GM19035 (cell line): ENCODE measurements at regions not wholly inside any gene's neighbourhood (a gene's known extent, or its start where the extent isn't known, plus 50 kb on each side); places are given as distances from the start of the nearest gene placed in this dataset.

Experiments
- ATAC-seq: cut with Tn5 transposase; IDR thresholded peaks from one replicate; pipeline ENCODE4 v1.9.1; 2021; ENCODE audit not compliant: unreplicated experiment

DNA sequence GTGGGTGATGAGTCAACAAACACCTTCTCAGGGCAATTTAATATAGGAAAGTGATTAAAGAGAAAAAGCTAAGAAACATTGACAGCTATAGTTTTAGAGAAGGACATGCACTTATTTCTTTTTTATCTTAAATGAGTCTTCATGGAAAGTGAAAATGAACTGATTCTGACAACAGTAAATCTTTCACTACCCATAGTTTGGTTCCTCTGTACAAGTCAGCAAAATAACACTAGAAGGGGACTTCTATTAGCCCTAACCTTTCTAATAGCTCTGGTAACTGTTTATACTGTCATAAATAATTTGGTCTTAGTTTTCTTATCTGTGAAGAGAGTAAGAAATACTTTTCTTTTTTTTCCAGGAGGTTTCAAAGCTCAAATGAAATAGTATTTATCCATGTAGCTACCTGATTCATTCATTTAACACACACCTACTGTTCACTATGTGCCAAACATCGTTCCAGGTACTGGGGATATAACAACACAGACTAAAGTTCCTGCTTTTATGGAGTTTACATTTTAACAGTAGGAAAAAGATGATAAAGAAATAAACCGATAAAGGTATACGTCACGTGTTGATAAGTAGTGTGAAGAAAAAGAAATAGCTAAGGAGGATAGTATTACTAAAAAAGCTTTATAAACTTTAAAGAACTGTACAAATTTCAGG, 148.2 kb downstream of the PCSK1 start:
- no peak for ATAC-seq

DNA sequence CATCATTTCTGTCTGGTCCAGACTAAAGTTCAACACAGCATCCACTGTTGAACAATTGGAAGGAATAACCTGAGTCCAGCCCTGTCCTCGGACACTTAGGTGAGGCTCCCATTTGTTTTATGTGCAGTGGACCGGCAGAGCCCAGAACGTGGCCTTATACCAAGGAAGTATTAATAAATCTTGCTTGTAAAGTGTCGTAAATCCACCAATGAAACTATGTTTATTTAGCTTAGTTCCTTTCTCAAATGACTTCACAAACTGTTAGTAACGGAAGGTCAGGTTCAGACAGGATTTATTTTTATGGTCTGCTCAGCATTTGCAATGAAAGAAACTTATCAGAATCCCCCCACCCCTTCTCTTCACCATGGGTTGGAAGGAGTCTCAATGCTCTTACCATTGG, 149.5 kb downstream of the PCSK1 start:
- no peak for ATAC-seq

DNA sequence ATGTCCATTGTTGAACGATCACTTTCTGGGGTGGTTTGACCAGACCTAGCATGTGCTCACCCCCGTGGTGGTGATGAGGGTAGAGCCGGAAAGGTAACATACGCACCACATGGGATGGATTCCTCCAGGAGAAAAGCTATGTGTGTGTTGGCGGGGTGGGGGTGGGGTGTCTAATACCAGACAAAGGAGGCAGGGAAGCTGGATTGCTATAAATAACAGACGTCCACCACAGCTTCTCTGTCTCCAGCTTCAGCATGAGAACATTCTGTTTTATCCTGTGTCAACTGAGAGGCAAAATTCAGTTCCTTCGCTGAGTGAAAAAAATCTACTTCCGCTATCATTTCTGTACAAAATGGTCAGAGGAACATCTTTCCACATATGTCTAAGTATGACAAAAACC, 151.0 kb downstream of the PCSK1 start:
- no peak for ATAC-seq

DNA sequence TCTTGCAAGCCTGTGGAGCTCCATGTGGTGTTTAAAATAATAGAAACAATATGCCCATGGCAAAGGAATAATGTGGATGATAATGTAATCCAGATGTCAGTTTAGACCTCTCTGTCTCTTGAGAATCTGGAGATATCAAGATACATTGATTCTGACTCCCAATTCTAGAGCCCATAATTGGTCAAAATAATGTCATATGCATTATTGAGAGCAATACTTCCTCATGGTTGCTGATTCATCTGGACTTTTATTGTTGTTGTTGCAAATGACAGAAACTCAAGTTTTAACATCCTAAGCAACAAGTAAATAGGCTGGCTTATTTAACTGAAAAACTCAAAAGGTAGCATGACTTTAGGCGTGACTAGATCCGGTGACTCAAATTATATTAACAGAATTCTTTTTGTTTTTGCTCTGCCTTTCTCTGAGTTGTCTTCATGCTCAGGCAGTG, 152.1 kb downstream of the PCSK1 start:
- no peak for ATAC-seq

DNA sequence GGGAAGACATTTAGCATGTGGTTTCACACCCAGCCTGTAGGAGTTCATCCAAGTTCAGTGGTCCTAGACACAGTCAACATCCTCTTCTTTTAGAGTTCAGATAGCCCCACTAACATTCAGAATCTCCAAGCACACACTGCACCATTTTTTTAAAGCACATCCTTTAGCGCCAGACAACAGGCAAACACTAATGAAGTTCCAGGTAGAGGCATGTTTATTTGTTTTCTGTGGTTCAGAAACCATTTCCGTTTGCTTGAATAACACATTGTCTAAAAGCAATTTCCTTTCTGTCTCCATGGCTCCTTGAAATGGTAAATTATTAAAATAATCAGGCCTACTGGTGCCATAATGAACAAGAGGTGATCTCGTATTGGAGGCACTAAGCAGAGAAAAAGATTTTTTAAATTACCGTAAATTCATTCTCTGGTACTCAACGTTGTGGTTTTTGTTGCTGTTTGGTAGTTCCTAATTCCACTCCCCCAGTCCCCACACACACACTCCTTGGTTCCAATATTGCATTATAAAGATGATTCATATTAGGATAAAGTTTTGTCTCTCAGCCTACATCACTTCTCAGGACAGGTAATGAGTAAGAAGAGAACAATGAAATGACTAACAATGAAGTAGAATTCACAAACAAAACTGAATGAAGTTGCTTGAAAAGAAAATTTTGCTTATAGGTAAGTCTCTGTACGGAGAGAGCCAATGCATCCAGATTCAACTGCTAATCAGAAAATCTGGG, 153.1 kb downstream of the PCSK1 start:
- ATAC-seq = peak; percentile 88

DNA sequence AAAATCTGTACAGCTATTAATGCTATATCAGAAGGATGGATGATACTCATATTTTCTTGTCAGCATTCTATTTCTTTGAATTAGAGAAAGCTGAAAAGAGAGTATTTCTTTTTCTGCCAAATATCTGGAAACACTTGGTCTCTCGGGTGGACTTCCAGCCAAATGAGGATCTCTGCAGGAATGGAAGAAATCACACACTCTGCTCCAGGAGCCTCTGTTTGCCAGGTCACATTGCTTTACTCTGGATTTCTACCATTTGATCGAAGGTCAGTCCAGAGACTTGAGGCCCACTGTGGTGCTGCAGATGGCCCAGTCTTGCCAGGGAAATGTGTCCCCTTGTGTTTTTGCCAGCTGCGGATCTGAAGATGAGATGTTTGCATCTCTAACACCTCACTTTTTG, 154.1 kb downstream of the PCSK1 start:
- ATAC-seq = no peak

DNA sequence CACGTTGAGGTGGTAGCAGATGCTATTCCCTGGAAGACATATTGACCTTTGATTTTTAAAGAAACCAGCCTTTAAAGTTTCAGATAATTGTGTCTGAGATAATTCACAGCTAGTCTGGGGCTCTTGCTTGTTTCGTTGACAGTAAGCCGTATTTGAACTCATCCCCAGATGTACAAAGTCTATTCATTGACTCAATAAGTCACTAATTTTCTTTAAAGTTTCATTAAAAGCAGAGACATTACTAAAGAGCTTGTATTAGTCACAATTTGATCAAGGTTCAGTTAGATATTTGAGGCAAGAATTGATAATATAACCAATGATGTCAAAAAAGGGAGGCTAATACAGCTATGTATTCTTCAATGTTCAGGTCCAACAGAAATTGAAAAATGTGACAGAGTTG, 158.0 kb downstream of the PCSK1 start:
- ATAC-seq = no peak

DNA sequence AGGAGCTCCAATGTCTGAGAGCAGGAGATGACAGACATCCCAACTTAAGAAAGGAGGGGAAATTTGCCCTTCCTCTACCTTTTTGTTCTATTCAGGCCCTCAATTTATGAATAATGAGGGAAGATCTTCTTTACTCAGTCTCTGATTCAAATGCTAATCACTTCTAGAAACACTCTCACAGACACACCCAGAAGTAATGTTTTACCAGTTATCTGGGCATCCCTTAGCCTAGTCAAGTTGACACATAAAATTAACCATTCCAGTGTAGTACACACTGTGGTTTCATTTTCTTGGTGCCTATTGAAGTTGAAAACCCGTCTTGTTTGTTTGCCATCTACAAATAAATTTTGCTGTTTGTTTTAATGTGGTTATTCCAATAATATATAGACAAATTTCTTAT, 167.6 kb downstream of the PCSK1 start:
- no peak for ATAC-seq

DNA sequence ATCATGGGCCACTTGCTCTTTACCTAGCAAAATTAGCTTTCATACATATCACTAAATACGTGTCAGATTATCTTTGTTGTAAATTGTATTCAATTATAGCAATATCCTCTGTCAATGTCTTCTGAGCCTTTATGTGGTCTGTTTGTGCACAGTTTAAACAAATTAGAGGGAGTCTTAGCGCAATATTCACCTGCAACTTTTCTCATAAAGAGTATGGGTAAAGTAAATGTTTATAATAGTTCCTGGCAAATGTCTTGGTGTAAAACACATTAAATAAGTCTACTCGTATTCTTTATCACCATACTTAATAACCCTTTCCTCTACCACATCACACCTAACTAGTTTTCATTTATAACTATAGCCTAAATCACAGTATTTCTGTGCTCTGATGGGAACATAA, 169.0 kb downstream of the PCSK1 start:
- ATAC-seq = no peak

DNA sequence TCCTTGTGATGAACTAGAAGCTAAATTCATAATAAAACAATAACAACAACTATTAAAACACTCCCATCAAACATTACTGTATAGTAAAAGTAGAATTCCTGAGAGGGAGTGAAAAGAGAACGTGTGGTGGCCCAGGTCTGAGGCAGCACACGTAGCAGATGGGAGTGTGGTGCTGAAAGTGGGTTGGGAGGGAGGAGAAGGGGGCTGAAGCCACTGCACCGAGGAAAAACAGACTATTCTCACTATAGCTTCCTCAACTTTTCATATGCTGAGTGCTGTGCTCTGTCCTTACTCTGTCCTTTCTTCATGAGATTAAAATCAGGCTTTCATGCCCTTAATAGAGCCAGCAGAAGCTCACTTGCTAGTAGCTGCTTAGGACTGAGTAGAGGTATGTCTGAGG, 170.9 kb downstream of the PCSK1 start:
- ATAC-seq = no peak

DNA sequence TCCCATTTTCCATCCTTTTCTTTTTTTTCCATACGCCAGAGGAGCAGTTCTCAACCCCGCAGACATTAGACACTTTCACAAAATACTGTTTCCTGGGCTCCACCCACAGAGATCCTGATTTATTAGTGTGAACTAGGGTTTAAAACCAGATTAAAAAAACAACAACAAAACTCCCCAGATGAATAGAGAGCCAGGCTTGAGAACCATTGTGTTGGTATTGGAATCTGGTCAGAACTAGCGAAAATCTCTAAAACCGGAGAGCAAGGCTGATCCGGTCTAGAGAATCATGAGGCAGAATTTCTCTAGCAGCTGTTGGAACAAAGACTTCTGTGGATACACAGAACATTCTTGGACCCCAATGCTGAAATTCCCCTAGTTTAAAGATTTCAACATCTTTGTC, 173.0 kb downstream of the PCSK1 start:
- ATAC-seq = no peak

DNA sequence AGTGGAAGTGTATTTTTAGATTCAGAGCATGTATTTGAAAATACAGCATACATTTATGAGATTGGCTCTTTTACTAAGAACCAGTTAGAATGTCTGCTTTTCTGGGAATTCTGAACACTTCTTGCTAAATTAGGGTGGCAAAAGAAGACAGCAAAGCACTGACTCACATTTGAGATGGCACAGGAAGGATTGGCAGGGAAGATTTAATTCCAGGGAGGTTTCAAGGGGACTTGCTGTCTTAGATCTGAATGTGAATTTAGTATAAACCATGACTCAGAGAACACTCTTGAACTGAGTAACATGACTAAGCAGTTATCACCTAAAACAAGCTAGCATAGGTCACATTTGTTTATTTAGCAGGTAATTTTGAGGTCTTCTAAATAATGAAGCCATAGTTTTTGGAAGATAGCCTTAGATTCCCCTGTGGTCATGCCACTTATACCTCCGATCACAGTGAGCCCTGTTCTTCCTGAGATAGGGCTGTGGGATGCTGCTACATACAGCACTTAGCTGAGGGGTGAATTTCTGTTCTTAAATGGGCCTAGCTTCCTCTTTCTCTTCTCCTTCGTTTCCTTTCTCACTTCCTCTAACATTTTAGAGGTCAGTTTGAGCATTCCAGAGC, 173.8 kb downstream of the PCSK1 start:
- no peak for ATAC-seq

DNA sequence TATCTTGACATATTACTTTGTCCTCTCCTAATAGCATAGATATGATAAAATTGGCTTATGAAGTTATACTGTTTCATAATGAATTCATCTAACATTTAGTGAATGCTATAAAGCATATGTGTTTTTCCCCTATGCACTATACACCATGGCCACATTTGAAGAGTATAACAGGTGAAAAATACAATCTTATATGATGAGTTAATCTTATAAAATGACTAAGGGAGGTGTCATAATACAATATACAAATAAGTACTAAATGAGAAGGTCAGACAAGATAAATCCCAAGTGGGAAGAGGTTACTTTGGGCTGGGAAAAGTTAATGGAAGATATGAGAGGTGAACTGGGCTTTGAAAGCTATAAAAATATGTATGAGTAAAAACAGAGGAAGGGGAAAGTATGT, 174.4 kb downstream of the PCSK1 start:
- ATAC-seq = no peak

DNA sequence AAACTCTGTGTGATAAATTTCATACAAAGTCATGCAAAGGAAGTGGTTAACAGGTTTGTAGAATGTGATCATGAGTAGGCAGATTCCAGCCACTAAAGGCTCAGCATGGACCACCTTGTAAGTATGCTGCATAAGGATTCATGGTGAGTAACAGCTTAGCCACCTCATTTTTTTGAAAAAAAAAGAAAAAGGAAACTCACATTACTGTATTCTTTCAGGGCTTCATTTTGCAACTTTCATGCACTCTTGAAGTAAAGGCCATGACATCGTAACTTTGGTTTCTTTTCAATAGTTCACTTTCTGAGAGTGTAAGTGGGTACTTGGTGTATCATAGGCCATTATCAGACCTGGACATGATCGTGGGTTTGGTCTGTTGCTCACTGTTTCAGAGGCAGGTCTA, 175.1 kb downstream of the PCSK1 start:
- ATAC-seq = no peak

DNA sequence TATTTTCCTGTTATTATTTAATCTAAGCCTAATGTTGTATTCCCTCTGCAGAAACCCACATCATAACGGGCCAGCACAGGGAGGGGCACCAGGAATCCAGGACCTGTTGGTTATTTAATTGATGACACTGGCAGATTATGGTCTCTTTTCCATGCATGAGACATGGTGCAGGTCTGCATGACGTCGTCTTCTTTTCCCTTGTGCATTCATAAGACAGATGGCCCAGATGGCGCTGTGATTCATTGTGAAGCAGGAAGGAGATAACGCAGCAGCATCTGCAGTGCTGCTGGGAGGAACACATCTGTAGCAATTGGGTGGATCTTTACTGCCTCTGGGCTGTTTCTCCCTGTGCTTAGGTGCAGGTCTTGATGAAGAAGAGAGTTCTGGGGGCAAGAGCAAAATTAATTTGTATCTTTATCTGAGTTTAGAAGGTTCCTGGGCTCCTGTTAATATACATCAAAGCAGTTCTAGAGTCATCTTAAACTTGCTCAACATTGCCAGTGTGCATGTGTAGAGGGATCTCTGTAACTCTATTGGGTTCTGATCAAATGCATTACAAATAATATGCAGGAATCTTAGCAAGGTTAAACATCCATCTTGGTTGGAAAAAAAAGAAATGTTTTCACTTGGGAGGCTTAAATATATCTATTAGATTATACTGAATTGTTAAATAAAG, 176.1 kb downstream of the PCSK1 start:
- peak; percentile 58 for ATAC-seq

DNA sequence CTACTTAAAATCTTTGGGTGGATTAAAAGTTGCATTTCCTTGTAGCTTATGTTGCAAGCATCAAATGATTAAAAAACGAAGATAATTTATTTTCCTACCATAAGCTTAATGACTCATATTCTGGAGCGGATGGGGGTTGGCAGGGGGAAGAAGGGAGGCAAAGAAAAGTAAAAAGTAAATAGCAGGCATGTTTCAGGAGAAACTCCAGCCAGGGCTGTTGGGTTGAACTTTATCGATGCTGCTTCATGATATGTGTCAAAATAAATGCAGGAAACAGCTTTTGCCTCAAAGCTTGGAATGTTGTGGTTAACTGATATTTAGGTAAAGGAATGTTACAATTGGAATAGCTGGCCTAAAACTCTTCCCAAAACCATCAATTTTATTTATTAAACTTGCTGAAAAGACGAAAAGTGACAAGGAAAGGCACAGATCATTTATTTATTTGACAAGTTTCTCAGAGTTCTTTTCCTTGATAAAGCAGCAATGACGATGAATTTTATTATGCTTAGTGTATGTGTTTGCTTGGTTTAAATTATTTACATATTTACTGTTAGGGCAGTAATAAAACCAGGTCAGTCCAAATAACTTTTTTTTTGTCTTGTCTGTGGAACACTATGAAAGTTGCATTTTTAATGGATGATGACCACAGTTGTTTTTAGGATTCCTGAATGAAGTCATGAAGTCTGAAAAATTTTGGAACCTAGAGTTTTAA, 177.9 kb downstream of the PCSK1 start:
- ATAC-seq = no peak

DNA sequence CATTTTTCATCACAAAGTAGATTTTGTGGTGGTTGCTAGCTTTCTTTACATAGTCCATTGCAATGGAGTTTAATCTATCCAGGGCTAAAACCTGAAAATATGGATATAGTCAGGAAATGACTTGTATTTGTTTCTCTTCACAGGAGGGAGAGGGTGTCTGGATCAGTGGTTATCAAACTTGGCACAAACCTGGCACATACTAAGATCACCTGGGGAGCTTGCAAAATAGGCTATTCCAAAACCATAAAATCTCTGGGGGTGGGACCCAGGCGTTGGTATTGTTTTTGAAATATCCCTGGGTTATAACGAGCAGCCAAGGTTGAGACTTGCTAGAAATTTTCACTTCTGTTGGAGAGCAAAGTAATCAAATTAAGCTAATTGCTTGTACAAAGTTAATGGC, 179.9 kb downstream of the PCSK1 start:
- no peak for ATAC-seq

DNA sequence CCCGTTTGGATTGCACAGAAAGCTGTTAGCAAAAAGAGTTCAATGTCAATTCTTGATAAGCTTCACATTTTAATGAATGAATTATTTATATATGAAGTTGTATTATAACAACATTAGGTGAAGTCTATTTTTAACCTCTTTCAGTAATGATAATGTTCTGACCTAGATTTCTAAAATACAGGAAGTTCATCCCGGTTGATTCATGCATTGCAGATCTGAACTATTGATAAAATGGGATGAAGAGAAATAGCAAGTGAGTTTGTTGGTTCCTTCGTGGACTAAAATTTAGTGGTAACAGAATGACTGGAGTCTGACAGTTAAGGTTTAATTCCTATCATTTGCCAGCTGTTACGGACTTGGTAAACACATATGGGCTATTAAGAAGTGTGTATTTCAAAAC, 180.5 kb downstream of the PCSK1 start:
- no peak for ATAC-seq

DNA sequence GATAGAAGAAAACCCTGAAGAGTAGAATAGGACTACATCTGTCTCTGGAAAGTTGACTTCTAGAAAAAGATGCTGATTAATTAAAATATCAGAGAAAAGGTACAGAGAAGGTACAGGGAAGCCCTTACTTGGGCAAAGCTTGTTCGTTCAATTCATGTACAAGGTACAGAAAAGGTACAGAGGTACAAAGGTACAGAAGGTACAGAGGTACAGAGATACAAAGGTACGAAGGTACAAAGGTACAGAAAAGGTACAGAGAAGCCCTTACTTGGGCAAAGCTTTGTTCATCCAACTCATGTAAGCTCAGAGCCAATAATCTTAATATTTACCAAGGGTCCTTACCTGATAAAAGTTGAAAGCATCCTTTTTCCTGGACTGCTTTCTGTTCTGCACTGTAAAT, 182.3 kb downstream of the PCSK1 start:
- no peak for ATAC-seq

DNA sequence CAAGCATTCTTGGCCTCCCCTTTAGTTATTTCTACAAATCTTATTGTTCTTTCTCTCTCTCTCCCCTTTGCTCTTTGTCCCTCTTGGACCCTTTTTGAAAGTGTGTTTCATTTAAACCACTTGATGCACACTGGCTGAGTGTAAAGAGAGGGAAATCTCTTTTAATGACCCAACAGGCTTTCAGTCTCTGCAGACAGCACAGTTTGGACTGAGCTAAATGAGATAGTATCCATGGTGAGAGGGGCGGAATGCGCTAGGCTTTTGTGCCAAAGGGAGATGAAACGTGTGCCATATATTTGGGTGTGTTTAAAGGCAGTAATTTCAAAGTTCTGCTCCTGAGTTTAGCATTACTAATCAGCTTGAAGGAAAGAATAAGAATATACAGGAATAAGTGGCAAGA, 184.9 kb downstream of the PCSK1 start:
- no peak for ATAC-seq

DNA sequence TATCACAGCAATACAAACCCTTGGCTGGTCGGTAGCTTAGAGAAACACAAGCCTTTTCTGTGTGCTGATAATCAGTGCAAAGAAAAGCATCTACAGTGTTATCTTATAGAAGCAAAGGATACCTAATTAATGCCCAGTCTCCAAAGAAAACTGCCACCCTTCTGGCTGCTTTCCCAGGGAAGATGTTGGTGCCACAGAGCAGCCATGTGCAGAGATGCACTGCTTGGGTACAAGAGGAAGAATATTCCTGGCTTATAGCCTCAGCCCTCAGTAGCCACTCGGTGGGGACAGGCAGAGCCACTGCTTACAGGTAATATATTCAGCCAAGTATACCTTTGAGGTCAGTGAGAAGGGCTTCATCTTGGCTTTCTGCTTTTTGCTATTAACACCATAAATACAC, 185.3 kb downstream of the PCSK1 start:
- no peak for ATAC-seq
